Activated B cell treated with CpG ODN at 0.5 μM for 24 hours (primary cell): ENCODE measurements at regions not wholly inside any gene's neighbourhood (a gene's known extent, or its start where the extent isn't known, plus 50 kb on each side); places are given as distances from the start of the nearest gene placed in this dataset.
"Not testable (repeated sequence)": the region's sequence is repeated elsewhere in the genome, so short reads cannot be mapped to it uniquely, and the experiment has no call there.

Experiments used
- ATAC-seq: fragments of 200-7000 bp; cut with Tn5 transposase; one replicate; pipeline ENCODE4 v1.10.0; 2021; ENCODE audit warnings: low read depth, mild to moderate bottlenecking, moderate library complexity
- CTCF ChIA-PET: fragments of 350-600 bp; sonication (Branson Sonifier 250); formaldehyde crosslinking; loops from one replicate; lab custom pipeline; 2021; ENCODE audit warnings: antibody characterized with exemption; lab: Charles Lee
- POLR2A ChIA-PET: fragments of 350-600 bp; sonication (Branson Sonifier 250); formaldehyde crosslinking; loops from one replicate; lab custom pipeline; 2021; ENCODE audit warnings: antibody characterized with exemption; lab: Charles Lee
- DNase-seq: peaks from one replicate; pipeline ENCODE4 v3.0.0; 2022
- H3K27ac Mint-ChIP-seq: one replicate; pipeline ENCODE4 v1.8.0; 2020; ENCODE audit warnings: mixed read lengths
- H3K27me3 Mint-ChIP-seq: one replicate; pipeline ENCODE4 v1.8.0; 2021; ENCODE audit warnings: mixed read lengths
- H3K36me3 Mint-ChIP-seq: one replicate; pipeline ENCODE4 v1.8.0; 2021; ENCODE audit warnings: low read depth, mixed read lengths
- H3K4me1 Mint-ChIP-seq: one replicate; pipeline ENCODE4 v1.8.0; 2021; ENCODE audit warnings: mixed read lengths
- H3K4me3 Mint-ChIP-seq: one replicate; pipeline ENCODE4 v1.8.0; 2020; ENCODE audit warnings: mild to moderate bottlenecking, mixed read lengths
- H3K9me3 Mint-ChIP-seq: one replicate; pipeline ENCODE4 v1.8.0; 2020; ENCODE audit warnings: mixed read lengths
- intact Hi-C: fragments of 100-400 bp; cut with micrococcal nuclease; formaldehyde crosslinking; loops from one replicate; pipeline ENCODE4 v1.15.1; 2024

- CTCF ChIA-PET, POLR2A ChIA-PET, H3K4me3 Mint-ChIP-seq, H3K36me3 Mint-ChIP-seq, DNase-seq, H3K9me3 Mint-ChIP-seq, ATAC-seq, H3K27ac Mint-ChIP-seq, H3K4me1 Mint-ChIP-seq, intact Hi-C loops: not testable (repeated sequence)
- H3K27me3 Mint-ChIP-seq = peaks cover 22% of the 10 kb centered on the region
These were observed 117.2 kb downstream of the UNC93B1 start for GRCh38 chr11:67886672-67887071.

GRCh38 chr11:67886207-67886606 lies 117.7 kb downstream of the UNC93B1 start:
- POLR2A ChIA-PET, H3K4me1 Mint-ChIP-seq, intact Hi-C loops, H3K4me3 Mint-ChIP-seq, ATAC-seq, H3K36me3 Mint-ChIP-seq, H3K27ac Mint-ChIP-seq, DNase-seq, CTCF ChIA-PET, H3K9me3 Mint-ChIP-seq: not testable (repeated sequence)
- H3K27me3 Mint-ChIP-seq = peaks cover 22% of the 10 kb centered on the region

- H3K36me3 Mint-ChIP-seq, intact Hi-C loops, H3K9me3 Mint-ChIP-seq, CTCF ChIA-PET, DNase-seq, ATAC-seq, H3K4me1 Mint-ChIP-seq, H3K4me3 Mint-ChIP-seq, POLR2A ChIA-PET, H3K27ac Mint-ChIP-seq: not testable (repeated sequence)
- H3K27me3 Mint-ChIP-seq = peaks cover 25% of the 10 kb centered on the region
These were observed 118.3 kb downstream of the UNC93B1 start for GRCh38 chr11:67885574-67885973.

- ATAC-seq, POLR2A ChIA-PET, H3K27ac Mint-ChIP-seq, CTCF ChIA-PET, H3K4me3 Mint-ChIP-seq, H3K36me3 Mint-ChIP-seq, DNase-seq, intact Hi-C loops, H3K9me3 Mint-ChIP-seq, H3K4me1 Mint-ChIP-seq: not testable (repeated sequence)
- H3K27me3 Mint-ChIP-seq = peaks cover 25% of the 10 kb centered on the region
These were observed 118.9 kb downstream of the UNC93B1 start for GRCh38 chr11:67884761-67885558.

- H3K4me3 Mint-ChIP-seq, POLR2A ChIA-PET, DNase-seq, ATAC-seq, intact Hi-C loops, H3K27ac Mint-ChIP-seq, H3K4me1 Mint-ChIP-seq, H3K9me3 Mint-ChIP-seq, H3K36me3 Mint-ChIP-seq, CTCF ChIA-PET: not testable (repeated sequence)
- peaks cover 25% of the 10 kb centered on the region for H3K27me3 Mint-ChIP-seq
These were observed 119.7 kb downstream of the UNC93B1 start for GRCh38 chr11:67884073-67884757.

GRCh38 chr11:67882304-67882703 lies 121.6 kb downstream of the UNC93B1 start:
- H3K27me3 Mint-ChIP-seq = peaks cover 20% of the 10 kb centered on the region
- POLR2A ChIA-PET, H3K4me3 Mint-ChIP-seq, ATAC-seq, H3K36me3 Mint-ChIP-seq, intact Hi-C loops, H3K27ac Mint-ChIP-seq, DNase-seq, H3K9me3 Mint-ChIP-seq, H3K4me1 Mint-ChIP-seq, CTCF ChIA-PET: not testable (repeated sequence)

GRCh38 chr11:67881836-67882235 lies 122.1 kb downstream of the UNC93B1 start:
- ATAC-seq, intact Hi-C loops, H3K27ac Mint-ChIP-seq, CTCF ChIA-PET, H3K4me3 Mint-ChIP-seq, DNase-seq, H3K9me3 Mint-ChIP-seq, H3K4me1 Mint-ChIP-seq, POLR2A ChIA-PET, H3K36me3 Mint-ChIP-seq: not testable (repeated sequence)
- H3K27me3 Mint-ChIP-seq = peaks cover 16% of the 10 kb centered on the region

GRCh38 chr11:67880594-67881196 lies 123.2 kb downstream of the UNC93B1 start:
- intact Hi-C loops, H3K27ac Mint-ChIP-seq, H3K36me3 Mint-ChIP-seq, CTCF ChIA-PET, H3K4me3 Mint-ChIP-seq, DNase-seq, ATAC-seq, H3K9me3 Mint-ChIP-seq, POLR2A ChIA-PET, H3K4me1 Mint-ChIP-seq: not testable (repeated sequence)
- peaks cover 14% of the 10 kb centered on the region for H3K27me3 Mint-ChIP-seq

GRCh38 chr11:67878666-67879065 lies 125.2 kb downstream of the UNC93B1 start:
- H3K4me1 Mint-ChIP-seq, H3K36me3 Mint-ChIP-seq, POLR2A ChIA-PET, intact Hi-C loops, ATAC-seq, H3K27ac Mint-ChIP-seq, H3K9me3 Mint-ChIP-seq, H3K4me3 Mint-ChIP-seq, DNase-seq, CTCF ChIA-PET: not testable (repeated sequence)
- H3K27me3 Mint-ChIP-seq = peaks cover 12% of the 10 kb centered on the region

GRCh38 chr11:67877316-67877715 lies 126.6 kb downstream of the UNC93B1 start:
- ATAC-seq, H3K9me3 Mint-ChIP-seq, H3K4me3 Mint-ChIP-seq, intact Hi-C loops, POLR2A ChIA-PET, CTCF ChIA-PET, DNase-seq, H3K27ac Mint-ChIP-seq, H3K36me3 Mint-ChIP-seq, H3K4me1 Mint-ChIP-seq: not testable (repeated sequence)
- peaks cover 10% of the 10 kb centered on the region for H3K27me3 Mint-ChIP-seq

GRCh38 chr11:67873223-67873622 lies 130.7 kb downstream of the UNC93B1 start:
- POLR2A ChIA-PET, H3K4me1 Mint-ChIP-seq, H3K27ac Mint-ChIP-seq, H3K4me3 Mint-ChIP-seq, H3K9me3 Mint-ChIP-seq, DNase-seq, intact Hi-C loops, ATAC-seq, CTCF ChIA-PET, H3K36me3 Mint-ChIP-seq: not testable (repeated sequence)
- peaks cover 23% of the 10 kb centered on the region for H3K27me3 Mint-ChIP-seq

GRCh38 chr11:67871168-67871567 lies 132.7 kb downstream of the UNC93B1 start:
- CTCF ChIA-PET, DNase-seq, H3K4me1 Mint-ChIP-seq, H3K4me3 Mint-ChIP-seq, intact Hi-C loops, ATAC-seq, POLR2A ChIA-PET, H3K36me3 Mint-ChIP-seq, H3K9me3 Mint-ChIP-seq, H3K27ac Mint-ChIP-seq: not testable (repeated sequence)
- peaks cover 29% of the 10 kb centered on the region for H3K27me3 Mint-ChIP-seq
